ENCODE measurements at regions not wholly inside any gene's neighbourhood (a gene's known extent, or its start where the extent isn't known, plus 50 kb on each side); places are given as distances from the start of the nearest gene placed in this dataset.

DNA sequence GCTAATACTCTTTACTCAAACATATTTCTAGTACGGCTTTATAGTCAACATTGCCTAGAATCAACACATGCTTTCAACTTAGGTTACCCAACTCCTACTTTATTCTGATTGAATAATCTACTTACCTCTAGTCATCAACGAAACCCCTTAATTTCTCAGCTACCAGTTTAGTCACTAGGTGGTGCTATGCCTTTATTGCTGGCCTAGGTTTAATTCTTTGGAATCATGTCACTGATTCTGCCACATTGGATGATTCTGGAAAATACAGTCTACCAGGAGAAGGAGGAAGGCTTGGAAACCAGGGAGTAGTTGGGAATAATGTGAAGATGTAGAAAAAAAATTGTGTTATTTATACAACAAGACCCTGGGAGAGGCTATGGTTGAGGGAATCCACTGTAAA, 167.7 kb downstream of the DCAF12L2 start:
- H3K4me1 ChIP-seq: no peaks in the 10 kb centered on the region
- H3K27me3 ChIP-seq: no peaks in the 10 kb centered on the region
- no peak for DNase-seq
- TF ChIP-seq, protein P1, sequence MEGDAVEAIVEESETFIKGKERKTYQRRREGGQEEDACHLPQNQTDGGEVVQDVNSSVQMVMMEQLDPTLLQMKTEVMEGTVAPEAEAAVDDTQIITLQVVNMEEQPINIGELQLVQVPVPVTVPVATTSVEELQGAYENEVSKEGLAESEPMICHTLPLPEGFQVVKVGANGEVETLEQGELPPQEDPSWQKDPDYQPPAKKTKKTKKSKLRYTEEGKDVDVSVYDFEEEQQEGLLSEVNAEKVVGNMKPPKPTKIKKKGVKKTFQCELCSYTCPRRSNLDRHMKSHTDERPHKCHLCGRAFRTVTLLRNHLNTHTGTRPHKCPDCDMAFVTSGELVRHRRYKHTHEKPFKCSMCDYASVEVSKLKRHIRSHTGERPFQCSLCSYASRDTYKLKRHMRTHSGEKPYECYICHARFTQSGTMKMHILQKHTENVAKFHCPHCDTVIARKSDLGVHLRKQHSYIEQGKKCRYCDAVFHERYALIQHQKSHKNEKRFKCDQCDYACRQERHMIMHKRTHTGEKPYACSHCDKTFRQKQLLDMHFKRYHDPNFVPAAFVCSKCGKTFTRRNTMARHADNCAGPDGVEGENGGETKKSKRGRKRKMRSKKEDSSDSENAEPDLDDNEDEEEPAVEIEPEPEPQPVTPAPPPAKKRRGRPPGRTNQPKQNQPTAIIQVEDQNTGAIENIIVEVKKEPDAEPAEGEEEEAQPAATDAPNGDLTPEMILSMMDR (IDR thresholded peaks at IDR 0.05; ENCODE audit: low read depth, low read length): peak; percentile 32
- H3K36me3 ChIP-seq: no peaks in the 10 kb centered on the region
- H3K4me3 ChIP-seq (ENCODE audit: low read depth, low read length): no peak overlapping the region
- H3K9me3 ChIP-seq: no peaks in the 10 kb centered on the region

DNA sequence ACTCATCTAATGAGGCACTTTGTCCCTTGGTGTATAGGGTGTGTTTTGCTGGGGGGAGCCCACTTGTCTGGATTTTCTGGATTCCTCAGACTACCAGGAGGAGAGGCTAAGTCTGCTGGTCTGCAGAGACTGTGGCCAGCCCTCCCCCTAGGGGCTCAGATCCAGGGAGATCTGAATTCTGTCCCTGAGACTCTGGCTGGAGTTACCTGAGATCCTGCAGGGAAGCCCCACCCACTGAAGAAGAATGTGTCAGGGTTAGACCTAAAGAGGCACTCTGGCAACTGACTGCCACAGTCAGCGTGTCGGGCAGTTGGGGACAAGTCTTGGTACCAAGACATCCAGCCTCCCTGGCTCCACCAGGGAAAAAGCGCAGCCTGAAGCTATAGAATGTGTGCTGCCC, 138.9 kb downstream of the DCAF12L2 start:
- TF ChIP-seq, protein P1 (IDR thresholded peaks at IDR 0.05; ENCODE audit: low read depth, low read length): no peak
- no peak overlapping the region for H3K4me3 ChIP-seq (ENCODE audit: low read depth, low read length)
- H3K9me3 ChIP-seq: no peaks in the 10 kb centered on the region
- DNase-seq: no peak
- no peaks in the 10 kb centered on the region for H3K27me3 ChIP-seq
- no peaks in the 10 kb centered on the region for H3K36me3 ChIP-seq
- no peaks in the 10 kb centered on the region for H3K4me1 ChIP-seq

DNA sequence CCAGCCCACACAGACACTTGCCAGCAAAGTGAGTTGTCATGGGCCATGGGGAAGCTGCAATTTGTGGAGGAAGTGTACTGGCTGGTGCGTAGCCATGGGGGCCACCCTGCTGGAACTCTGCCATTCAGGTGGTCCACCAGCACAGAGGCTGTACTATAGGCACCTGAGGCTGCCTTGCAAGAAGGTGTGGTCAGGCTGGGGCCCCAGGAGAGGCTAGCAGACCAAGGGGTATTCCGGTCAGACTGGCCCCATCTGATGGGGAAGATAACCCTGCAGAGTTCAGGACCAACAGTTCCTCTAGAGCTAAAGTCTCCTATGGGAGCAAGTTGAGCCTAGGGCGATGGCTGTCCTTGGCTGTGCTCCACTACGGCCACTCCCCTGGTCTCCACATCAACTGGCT, 136.1 kb downstream of the DCAF12L2 start:
- Histone ChIP-seq H3K4me1 (no peaks in the 10 kb centered on the region), H3K36me3 (no peaks in the 10 kb centered on the region), H3K9me3 (no peaks in the 10 kb centered on the region), H3K27me3 (no peaks in the 10 kb centered on the region), H3K4me3 (ENCODE audit: low read depth, low read length) (no peak overlapping the region)
- TF ChIP-seq, protein P1 (IDR thresholded peaks at IDR 0.05; ENCODE audit: low read depth, low read length): no peak
- DNase-seq: no peak

DNA sequence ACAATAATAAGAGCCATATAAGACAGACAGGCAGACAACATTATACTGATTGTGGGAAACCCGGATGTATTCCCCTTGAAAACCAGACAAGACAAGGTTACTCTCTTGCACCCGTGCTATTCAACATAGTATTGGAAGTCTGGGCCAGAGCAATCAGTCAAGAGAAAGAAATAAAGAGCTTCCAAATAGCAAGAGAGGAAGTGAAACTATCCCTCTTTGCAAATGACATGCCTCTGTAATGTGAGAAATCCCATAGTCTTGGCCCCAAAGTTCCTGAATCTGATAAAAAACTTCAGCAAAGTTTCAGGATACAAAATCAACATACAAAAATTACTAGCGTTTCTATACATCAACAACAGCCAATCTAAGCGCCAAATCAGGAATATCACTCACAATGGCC, 102.1 kb downstream of the DCAF12L2 start:
- Histone ChIP-seq H3K4me3 (ENCODE audit: low read depth, low read length) (no peak overlapping the region), H3K9me3 (no peaks in the 10 kb centered on the region), H3K4me1 (no peaks in the 10 kb centered on the region), H3K27me3 (no peaks in the 10 kb centered on the region), H3K36me3 (no peaks in the 10 kb centered on the region)
- TF ChIP-seq, protein P1 (IDR thresholded peaks at IDR 0.05; ENCODE audit: low read depth, low read length): no peak
- no peak for DNase-seq

DNA sequence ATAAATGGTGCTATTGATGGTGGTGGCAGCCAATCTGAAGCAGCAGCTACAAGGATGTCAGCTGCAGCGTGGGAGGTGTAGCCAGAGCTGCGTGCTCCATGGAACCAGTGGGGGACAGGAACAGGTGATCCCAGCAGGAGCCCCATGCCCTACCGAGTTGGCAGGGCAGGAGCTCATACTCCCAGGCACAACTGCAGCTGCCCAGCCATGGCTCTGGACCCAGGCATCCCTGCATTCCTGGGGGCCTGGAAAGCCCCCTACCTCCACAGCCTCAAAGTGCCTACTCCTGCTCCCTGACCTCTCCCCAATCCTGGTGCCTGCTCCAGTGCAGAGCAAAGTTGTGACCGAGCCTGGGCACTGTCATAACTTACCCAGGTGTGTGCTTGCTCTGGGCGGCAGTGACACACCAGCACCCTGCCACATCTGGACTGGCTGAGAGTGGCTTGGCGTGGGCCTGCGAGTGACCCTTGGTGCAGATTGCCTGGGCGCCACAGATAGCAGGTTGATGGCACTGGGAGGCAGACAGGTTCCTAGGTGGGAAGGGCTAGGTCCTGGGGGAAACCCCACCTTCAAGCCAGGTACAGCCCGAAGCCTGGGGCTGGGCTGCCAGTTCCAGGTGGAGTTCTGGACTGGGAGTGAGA, 101.1 kb downstream of the DCAF12L2 start:
- no peak overlapping the region for H3K4me3 ChIP-seq (ENCODE audit: low read depth, low read length)
- TF ChIP-seq, protein P1 (IDR thresholded peaks at IDR 0.05; ENCODE audit: low read depth, low read length): no peak
- no peaks in the 10 kb centered on the region for H3K9me3 ChIP-seq

DNA sequence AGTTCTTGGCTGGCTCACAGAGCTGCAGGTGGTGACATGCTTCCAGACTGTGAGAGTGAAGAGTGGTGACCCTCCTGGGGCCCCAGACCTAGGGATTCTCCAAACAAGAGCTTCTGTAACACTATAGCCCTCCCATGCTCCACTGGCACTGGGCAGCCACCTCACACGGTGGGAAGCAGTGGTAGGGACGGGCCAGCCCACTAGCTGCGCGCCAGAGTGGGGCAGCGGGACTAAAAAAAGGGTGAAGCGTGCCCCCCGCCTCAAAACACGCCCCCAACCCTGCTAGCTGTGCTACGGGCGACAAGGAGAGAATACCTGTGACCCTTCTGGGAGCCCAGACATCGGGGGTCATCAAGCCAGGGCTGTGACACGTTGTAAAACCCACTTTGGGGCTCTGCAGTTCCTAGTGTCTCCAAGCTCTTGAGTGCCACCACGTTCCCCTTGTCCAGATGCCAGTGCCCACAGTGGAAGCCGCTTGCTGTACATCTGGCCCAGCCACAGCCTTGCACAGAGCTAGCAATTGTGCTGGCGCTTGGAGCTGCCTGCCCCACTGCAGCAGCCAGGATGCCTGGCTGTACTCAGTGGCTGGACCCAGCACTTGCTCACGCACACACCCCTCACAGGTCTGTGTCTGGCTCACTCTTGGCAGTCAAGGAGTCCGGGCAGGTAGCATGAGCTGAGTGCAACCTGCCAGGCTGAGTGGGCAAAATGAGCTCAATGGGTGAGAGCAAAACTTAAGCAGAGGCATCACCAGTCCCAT, 100.0 kb downstream of the DCAF12L2 start:
- H3K4me1 ChIP-seq: no peaks in the 10 kb centered on the region
- TF ChIP-seq, protein P1 (IDR thresholded peaks at IDR 0.05; ENCODE audit: low read depth, low read length): no peak
- no peaks in the 10 kb centered on the region for H3K36me3 ChIP-seq
- no peaks in the 10 kb centered on the region for H3K27me3 ChIP-seq
- no peak overlapping the region for H3K4me3 ChIP-seq (ENCODE audit: low read depth, low read length)
- no peaks in the 10 kb centered on the region for H3K9me3 ChIP-seq
- no peak for DNase-seq

More for the DNA sequence above, 101.1 kb downstream of the DCAF12L2 start:
- Histone ChIP-seq H3K27me3 (no peaks in the 10 kb centered on the region), H3K36me3 (no peaks in the 10 kb centered on the region), H3K4me1 (no peaks in the 10 kb centered on the region)
- DNase-seq: no peak

Measured in BE2C (cell line).